Urothelium cell line (cell line): ENCODE measurements at regions not wholly inside any gene's neighbourhood (a gene's known extent, or its start where the extent isn't known, plus 50 kb on each side); places are given as distances from the start of the nearest gene placed in this dataset.

Experiments used
- DNase-seq: peaks from one replicate; pipeline ENCODE4 v3.0.0; 2011; ENCODE audit warnings: low spot score, mixed read lengths
- FAIRE-seq: peaks from 2 replicates; lab custom pipeline; 2011; peaks lifted over from hg19 to GRCh38; lab: Jason Lieb, UNC

GRCh38 chr12:93127582-93128331, 198.7 kb upstream of the EEA1 start:
- DNase-seq (peak; percentile 26), FAIRE-seq (no peak)

- FAIRE-seq (no peak), DNase-seq (no peak)
Observed at GRCh38 chr12:93128332-93128707, 199.2 kb upstream of the EEA1 start.

DNA sequence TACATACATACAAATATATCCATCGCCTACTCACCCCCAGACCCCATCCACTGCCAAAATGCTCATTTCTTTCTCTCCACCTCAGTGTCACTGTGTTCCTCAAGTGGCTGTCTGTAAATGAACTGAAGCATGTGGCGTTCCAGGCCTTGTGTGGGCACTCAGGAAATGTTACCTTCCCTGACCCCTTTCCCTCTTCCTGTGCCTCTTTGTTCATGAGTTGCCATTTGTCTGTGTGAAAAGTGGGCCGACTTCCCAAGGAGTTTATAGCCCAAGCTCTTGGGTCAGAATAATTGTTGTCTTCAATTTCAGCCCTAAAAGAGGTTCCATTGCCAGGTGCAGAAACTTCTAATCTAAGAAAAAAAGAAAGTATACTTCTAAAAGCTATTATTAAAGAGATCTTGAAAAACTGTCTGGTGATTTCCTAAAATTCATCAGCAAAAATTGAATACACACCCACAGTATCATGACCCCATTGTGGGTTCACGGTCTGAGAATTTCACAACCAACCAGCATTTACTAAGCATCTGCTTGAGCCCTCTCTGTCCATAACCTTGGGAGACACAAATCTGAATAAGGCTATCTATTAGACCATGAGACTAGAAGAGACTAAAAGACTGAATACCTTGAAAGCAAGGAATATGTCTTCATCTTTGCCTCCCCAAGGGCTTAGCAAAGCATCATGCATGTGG, 201.4 kb upstream of the EEA1 start:
- FAIRE-seq = no peak
- no peak for DNase-seq

GRCh38 chr12:93133361-93133760, 204.3 kb upstream of the EEA1 start:
- FAIRE-seq = no peak
- DNase-seq = no peak

- FAIRE-seq (no peak), DNase-seq (no peak)
Observed at GRCh38 chr12:93134175-93134890, 205.2 kb upstream of the EEA1 start.

- DNase-seq (no peak), FAIRE-seq (no peak)
Observed at GRCh38 chr12:93134893-93135285, 205.8 kb upstream of the EEA1 start.

DNA sequence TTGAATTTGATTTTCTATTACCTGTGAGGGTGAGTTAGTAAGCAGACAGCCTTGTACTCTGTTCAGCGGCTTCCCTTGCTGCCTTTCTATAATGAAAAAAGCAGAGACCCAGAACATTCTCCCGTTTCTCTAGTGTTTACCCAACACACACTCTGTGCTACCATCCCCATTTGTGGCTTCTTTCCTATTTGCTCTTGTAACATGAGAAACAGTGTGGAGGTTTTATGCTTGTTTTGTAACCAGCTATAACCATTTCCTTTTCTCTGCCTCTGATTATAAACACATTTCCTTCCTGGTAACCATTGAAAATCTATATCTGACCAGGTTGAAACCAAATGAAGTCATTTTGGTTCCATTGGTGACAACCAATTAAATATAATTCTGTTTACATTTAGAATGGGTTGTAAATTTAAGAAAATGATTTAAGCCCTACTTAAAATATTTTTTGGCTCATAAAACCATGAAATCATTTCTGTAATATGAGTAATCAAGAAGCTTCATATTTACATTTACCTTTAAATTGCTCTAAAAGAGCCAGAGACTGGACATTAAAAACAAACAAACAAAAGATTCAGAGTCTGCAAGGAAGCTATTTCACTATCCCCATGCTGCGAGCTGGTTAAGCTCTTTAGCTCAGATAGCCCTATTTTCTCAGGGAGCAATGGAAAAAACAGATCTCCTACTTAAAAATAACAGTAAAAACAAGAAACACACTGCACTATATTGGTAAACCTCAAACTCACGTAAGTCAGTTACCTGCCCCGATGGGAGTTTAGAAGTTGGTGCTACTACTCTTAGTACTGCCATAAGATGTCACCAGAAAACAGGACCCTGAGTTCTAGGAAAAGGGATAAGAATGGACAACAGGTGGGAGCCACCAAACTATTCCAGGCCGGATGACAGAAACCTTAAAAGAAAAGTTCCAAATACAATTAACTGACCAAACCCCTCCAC, 206.5 kb upstream of the EEA1 start:
- DNase-seq (no peak), FAIRE-seq (no peak)

DNA sequence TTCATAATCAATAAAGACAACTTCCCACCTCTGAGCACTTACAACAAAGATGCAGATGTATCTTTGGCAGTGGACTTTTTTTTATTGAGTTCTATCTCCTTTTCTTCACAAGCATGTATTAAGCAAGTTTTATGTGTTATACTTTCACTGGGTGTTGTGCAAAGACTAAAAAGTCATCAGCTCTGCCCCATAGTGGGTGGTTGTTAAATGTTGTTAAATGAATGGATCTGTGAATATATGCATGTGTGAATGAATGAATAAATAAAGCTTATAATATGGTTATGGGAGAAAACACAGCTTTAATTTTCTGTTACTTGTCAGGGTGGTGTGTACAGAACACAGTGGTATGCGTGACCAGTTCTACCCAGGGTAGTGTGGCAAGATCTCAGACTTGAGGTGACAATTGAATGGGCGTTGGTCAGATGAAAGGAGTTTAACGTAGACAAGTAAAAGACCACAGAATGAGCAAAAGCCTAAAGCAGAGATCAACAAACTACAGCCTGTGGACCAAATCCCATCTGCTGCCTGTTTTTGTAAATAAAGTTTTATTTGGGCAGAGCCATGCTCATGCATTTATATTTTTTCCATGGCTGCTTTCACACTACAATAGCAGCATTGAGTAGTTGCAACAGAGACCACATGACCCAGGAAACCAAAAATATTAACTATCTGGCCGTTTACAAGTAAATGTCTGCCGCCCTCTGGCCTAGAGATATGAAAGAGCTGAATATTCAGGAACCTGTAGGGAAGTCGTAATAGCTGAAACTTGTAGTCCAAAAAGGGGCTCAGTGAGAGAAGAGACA, 207.4 kb upstream of the EEA1 start:
- FAIRE-seq (no peak), DNase-seq (no peak)

GRCh38 chr12:93137656-93138612, 208.8 kb upstream of the EEA1 start:
- FAIRE-seq = no peak
- DNase-seq = peak; percentile 55

DNA sequence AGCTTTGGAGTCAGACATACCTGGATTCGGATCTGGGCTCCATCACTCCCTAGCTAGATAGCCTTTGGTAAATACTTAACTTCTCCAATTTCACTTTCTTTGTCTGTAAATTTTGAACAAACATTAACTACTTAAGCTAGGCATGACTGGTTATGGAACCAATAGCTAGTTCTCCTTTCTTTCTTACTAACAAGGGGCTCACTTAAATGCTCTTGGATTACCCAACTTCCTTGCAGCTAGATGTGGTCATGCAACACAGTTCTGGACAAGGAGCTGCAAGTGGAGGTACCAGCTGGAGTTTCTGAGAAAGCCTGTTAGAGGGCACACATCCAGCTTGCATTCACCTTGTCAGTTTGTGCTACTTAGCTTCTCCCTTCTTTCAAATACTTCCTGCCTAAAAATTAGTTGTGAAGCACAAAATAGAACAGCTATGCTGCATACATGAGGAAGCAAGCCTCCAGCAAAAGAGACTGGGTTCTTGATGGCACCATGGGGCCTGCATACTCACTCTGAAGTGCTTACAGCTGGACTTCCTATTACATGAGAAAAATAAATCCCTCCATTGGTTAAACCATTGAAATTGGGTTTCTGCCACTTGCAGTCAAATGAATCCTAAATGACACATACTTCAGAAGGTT, 210.1 kb upstream of the EEA1 start:
- FAIRE-seq = no peak
- no peak for DNase-seq

DNA sequence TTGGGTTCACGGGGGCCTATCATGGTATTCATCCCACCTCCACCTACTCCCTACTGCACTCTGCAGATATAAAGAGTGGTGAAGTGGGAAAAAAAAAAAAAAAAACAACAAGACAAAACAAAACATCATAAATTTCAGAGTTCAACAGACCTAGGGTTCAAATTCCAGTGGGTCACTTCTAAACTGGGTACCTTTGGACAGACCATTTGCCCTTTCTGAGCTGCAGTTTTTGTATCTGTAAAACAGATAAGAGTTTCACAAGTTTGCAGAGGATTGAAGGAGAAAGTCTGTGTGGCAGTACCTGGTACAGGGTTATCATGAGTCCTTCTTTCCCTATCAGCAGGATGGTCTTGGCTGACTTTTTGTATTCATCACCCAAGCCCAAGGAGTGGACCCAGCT, 211.2 kb upstream of the EEA1 start:
- DNase-seq = no peak
- no peak for FAIRE-seq

DNA sequence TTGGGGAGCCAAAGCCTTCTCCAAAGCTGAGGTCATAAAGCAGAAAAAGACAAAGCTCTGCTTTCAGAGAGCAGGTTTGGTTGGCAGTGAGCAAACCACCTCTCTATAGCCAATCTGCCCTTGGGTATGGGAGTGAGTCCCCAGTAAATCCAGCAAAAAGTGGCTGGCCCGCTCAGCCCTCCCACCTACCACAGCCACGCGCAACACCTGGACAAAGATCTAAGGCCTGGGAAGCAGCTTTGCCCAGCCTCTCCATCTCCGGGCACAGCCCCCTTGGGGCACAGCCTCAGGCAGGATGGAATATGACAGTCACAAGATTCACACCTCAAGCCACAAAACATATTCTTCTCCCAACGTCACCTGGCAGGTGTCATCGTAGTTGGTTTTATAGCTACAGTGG, 211.7 kb upstream of the EEA1 start:
- DNase-seq (no peak), FAIRE-seq (no peak)

GRCh38 chr12:93142881-93143280, 213.8 kb upstream of the EEA1 start:
- DNase-seq = no peak
- no peak for FAIRE-seq

- DNase-seq (no peak), FAIRE-seq (no peak)
Observed at GRCh38 chr12:93144109-93144508, 215.0 kb upstream of the EEA1 start.

GRCh38 chr12:93145086-93145485, 216.0 kb upstream of the EEA1 start:
- no peak for FAIRE-seq
- DNase-seq = no peak

GRCh38 chr12:93146263-93146939, 217.3 kb upstream of the EEA1 start:
- FAIRE-seq = no peak

GRCh38 chr12:93146970-93147369, 217.9 kb upstream of the EEA1 start:
- DNase-seq (no peak), FAIRE-seq (no peak)

More at GRCh38 chr12:93146263-93146939, 217.3 kb upstream of the EEA1 start:
- DNase-seq = no peak

DNA sequence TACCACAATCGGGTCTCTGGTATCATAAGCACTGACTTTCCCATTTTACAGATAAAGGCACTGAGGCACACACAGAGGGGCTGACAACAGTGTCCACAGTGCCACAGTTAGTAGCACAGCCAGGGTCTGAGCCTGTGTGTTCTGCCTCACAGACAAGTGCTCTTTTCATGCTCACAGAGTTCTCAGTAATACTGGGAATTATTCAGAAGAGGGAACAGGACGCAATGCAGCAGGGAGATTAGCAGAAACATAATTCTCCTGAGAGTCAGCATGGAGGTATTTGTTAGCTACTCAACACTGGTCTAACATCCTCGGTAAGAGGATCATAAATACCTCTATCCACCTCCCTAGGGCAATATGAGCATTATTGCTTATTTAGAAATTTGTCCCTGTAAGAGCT, 219.3 kb upstream of the EEA1 start:
- FAIRE-seq (no peak), DNase-seq (no peak)
